ENCODE measurements at regions not wholly inside any gene's neighbourhood (a gene's known extent, or its start where the extent isn't known, plus 50 kb on each side); places are given as distances from the start of the nearest gene placed in this dataset.

DNA sequence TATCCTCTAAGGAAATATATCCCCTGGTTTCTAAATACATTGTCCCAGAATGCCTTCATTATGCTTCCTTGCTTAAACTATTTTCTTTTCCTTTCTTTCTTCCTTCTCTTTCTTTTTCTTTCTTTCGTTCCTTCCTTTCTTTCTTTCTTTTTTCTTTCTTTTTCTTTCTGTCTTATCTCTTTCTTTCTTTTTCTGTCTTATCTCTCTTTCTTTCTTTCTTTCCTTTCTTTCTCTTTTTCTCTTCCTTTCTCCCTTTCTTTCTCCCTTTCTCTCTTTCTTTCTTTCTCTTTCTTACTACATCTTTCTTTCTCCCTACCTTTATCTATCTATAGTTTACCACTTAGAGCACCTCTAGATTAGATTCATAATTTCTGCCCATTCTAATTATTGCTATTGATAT lies 552.1 kb downstream of the PYDC2 start:
- no peaks in the 10 kb centered on the region for H3K36me3 ChIP-seq (replicated peaks in 1 of 2)
- TF ChIP-seq, protein P1, sequence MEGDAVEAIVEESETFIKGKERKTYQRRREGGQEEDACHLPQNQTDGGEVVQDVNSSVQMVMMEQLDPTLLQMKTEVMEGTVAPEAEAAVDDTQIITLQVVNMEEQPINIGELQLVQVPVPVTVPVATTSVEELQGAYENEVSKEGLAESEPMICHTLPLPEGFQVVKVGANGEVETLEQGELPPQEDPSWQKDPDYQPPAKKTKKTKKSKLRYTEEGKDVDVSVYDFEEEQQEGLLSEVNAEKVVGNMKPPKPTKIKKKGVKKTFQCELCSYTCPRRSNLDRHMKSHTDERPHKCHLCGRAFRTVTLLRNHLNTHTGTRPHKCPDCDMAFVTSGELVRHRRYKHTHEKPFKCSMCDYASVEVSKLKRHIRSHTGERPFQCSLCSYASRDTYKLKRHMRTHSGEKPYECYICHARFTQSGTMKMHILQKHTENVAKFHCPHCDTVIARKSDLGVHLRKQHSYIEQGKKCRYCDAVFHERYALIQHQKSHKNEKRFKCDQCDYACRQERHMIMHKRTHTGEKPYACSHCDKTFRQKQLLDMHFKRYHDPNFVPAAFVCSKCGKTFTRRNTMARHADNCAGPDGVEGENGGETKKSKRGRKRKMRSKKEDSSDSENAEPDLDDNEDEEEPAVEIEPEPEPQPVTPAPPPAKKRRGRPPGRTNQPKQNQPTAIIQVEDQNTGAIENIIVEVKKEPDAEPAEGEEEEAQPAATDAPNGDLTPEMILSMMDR (IDR thresholded peaks at IDR 0.05): no peak
- TF ChIP-seq POLR2A (IDR thresholded peaks at IDR 0.05): no peak
- 82 to 97% (median 89%) methylated on average over 1 of the region's 1 CpG for WGBS, 4 donors
- no peaks in the 10 kb centered on the region for H3K9me3 ChIP-seq (replicated peaks in 1 of 3)
- H3K27me3 ChIP-seq: no peaks in the 10 kb centered on the region
- intact Hi-C loops (cut with DNase I): no loop called here
- no peaks in the 10 kb centered on the region for H3K4me1 ChIP-seq (replicated peaks in 1 of 2)
- DNase-seq: no peak
- H3K27ac ChIP-seq: no peak overlapping the region
- H3K4me3 ChIP-seq: no peak overlapping the region

DNA sequence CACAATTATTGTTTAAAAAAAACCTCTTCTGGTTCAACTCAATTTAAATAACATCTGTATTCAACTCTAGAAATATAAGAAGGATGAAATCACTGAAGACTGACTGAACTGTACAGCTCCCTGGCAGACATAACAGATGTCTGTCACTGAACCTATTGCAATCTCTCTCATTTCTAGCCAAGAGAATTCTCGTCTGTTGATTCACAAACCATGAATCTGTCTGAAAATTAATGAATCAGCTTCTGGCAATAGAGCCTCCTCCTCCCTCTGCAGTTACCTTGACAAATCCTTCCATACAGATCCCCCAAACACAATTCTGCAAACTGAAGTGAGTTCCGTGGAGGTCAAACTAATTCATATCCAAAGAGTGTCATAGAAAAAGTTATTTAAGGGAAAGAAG lies 561.4 kb downstream of the PYDC2 start:
- Histone ChIP-seq H3K4me3 (no peak overlapping the region), H3K27ac (no peak overlapping the region), H3K9me3 (replicated peaks in 1 of 3) (peaks cover 0 to 10% (median 0%) of the 10 kb centered on the region in 3 donors), H3K27me3 (no peaks in the 10 kb centered on the region), H3K36me3 (replicated peaks in 1 of 2) (no peaks in the 10 kb centered on the region), H3K4me1 (replicated peaks in 1 of 2) (peaks cover 0 to 5% of the 10 kb centered on the region in 2 donors)
- TF ChIP-seq POLR2A (IDR thresholded peaks at IDR 0.05): no peak
- TF ChIP-seq, protein P1 (IDR thresholded peaks at IDR 0.05): no peak
- intact Hi-C loops (cut with DNase I): no loop called here
- DNase-seq: peak in 2 of 7 donors; percentile 12 to 30
- 22 to 31% (median 28%) methylated on average over 2 of the region's 2 CpGs for WGBS, 4 donors

DNA sequence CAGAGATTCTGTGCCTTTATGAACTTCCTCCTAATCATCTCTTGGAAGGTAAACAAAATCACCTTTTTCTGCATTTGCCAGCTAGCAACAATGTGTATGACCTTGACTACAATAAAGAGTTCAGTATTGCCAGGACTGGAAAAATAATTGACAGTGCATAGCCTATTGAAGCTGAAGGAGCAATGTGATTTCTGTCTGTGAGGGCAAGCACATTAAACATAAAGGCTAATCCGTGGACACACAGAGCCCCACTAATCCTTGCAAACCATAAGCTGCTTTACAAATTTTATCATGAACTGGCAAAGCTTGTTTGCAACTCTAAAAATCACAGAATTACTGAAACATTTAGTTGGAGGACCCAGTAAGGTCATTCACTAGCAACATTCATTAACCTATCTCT lies 563.8 kb downstream of the PYDC2 start:
- TF ChIP-seq, protein P1 (IDR thresholded peaks at IDR 0.05): no peak
- TF ChIP-seq POLR2A (IDR thresholded peaks at IDR 0.05): no peak
- no peaks in the 10 kb centered on the region for H3K27me3 ChIP-seq
- intact Hi-C loops (cut with DNase I): no loop called here
- H3K9me3 ChIP-seq (replicated peaks in 1 of 3): no peaks in the 10 kb centered on the region
- WGBS, 4 donors: 35 to 65% (median 58%) methylated on average over 1 of the region's 1 CpG
- no peak for DNase-seq
- no peak overlapping the region for H3K27ac ChIP-seq
- H3K36me3 ChIP-seq (replicated peaks in 1 of 2): no peaks in the 10 kb centered on the region
- H3K4me3 ChIP-seq: no peak overlapping the region
- peaks cover 0 to 5% of the 10 kb centered on the region in 2 donors for H3K4me1 ChIP-seq (replicated peaks in 1 of 2)

DNA sequence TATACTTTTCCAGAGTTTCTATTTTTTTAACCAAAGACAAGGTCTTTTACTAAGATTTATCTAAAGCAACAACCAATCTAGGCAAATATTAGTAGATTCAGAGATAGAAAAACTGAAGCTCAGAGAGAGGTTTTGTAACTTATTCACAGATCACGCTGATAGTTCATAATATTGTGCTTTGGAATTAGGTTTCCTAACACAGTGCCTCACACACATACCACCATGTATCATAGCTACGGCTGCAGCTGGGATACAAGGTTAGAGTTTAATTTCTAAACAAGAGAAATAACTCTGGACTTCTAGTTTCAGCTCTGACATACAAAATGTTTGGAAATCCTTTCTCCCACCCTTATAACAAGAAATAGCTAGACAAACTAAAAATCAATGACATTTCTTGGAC lies 565.7 kb downstream of the PYDC2 start:
- Histone ChIP-seq H3K9me3 (replicated peaks in 1 of 3) (no peaks in the 10 kb centered on the region), H3K36me3 (replicated peaks in 1 of 2) (no peaks in the 10 kb centered on the region), H3K4me1 (replicated peaks in 1 of 2) (peaks cover 0 to 5% of the 10 kb centered on the region in 2 donors), H3K27me3 (no peaks in the 10 kb centered on the region), H3K4me3 (no peak overlapping the region), H3K27ac (no peak overlapping the region)
- TF ChIP-seq POLR2A (IDR thresholded peaks at IDR 0.05): no peak
- TF ChIP-seq, protein P1 (IDR thresholded peaks at IDR 0.05): no peak
- WGBS, 4 donors: 51 to 67% (median 55%) methylated on average over 2 of the region's 2 CpGs
- intact Hi-C loops (cut with DNase I): no loop called here
- DNase-seq: peak in 1 of 7 donors; percentile 6

All from adrenal gland (tissue), 9 donors.